ENCODE measurements at regions not wholly inside any gene's neighbourhood (a gene's known extent, or its start where the extent isn't known, plus 50 kb on each side); places are given as distances from the start of the nearest gene placed in this dataset.
"Not testable (repeated sequence)": the region's sequence is repeated elsewhere in the genome, so short reads cannot be mapped to it uniquely, and the experiment has no call there.

DNA sequence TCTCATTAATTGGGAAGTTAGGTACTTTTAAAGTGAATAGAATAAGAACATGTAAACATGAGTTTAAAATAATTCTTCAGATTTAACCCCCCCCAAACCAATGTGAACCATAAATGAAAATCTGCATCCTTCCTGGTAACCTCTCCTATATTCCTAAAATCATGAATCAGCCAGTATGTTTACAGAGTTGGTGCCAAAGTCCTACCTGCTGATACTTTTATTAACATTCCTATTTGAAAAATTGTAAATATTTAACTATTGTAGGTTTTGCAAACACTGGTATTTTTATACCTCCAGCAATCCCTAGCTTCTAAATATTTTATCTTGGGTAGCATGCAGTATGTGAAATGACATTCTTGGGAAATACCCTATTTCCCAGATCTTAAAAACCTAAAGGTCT is 278.2 kb downstream of the RAB38 start:
- H3K36me3 Mint-ChIP-seq = no peaks in the 10 kb centered on the region
- peaks cover 12% of the 10 kb centered on the region for H3K27me3 Mint-ChIP-seq
- TF ChIP-seq, protein P1, sequence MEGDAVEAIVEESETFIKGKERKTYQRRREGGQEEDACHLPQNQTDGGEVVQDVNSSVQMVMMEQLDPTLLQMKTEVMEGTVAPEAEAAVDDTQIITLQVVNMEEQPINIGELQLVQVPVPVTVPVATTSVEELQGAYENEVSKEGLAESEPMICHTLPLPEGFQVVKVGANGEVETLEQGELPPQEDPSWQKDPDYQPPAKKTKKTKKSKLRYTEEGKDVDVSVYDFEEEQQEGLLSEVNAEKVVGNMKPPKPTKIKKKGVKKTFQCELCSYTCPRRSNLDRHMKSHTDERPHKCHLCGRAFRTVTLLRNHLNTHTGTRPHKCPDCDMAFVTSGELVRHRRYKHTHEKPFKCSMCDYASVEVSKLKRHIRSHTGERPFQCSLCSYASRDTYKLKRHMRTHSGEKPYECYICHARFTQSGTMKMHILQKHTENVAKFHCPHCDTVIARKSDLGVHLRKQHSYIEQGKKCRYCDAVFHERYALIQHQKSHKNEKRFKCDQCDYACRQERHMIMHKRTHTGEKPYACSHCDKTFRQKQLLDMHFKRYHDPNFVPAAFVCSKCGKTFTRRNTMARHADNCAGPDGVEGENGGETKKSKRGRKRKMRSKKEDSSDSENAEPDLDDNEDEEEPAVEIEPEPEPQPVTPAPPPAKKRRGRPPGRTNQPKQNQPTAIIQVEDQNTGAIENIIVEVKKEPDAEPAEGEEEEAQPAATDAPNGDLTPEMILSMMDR (conservative IDR thresholded peaks at IDR 0.05) = no peak
- no peak overlapping the region for H3K27ac Mint-ChIP-seq
- no peaks in the 10 kb centered on the region for H3K9me3 Mint-ChIP-seq
- no peak overlapping the region for H3K4me3 Mint-ChIP-seq
- H3K4me1 Mint-ChIP-seq (ENCODE audit: unreplicated experiment) = no peaks in the 10 kb centered on the region
- DNase-seq (ENCODE audit: extremely low spot score, unreplicated experiment) = no peak

DNA sequence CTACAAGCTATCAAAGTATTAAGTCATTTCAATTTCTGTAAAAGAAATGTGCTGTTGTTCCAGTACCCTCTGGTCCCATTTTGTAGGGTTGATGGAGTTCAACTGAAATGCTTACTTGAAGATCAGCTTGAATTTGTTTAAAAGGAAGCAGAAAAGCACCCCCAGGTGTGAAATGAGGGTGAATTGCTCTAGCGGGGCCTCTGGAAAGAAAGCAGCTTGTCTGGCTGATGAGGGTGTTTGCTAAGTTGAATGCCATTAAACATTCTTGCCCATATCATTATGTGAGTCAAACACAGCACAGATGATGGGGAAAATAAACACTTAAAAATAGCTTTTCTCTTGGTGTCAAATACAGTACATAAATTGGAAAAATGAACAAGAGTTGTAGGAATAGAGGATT is 280.3 kb downstream of the RAB38 start:
- no peaks in the 10 kb centered on the region for H3K36me3 Mint-ChIP-seq
- no peaks in the 10 kb centered on the region for H3K9me3 Mint-ChIP-seq

DNA sequence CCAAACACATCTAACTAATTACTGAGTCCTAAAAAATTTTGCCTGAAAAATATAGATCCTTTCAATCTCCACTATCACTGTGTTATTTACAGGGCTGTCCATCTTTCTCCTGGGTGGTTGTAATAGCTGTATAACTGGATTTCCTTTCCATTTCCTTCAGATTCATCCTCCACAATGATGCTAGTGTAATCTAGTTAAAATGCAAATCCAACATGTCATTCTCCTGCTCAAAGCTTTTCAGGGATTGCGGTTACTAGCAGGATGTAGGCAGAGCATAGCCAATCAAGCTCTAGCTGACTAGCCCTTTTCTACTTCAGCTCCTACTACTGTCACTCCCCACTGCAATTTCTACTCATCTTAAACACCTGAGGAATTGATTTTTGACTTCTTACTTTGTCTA is 283.0 kb downstream of the RAB38 start:
- H3K4me3 Mint-ChIP-seq = no peak overlapping the region
- peaks cover 5% of the 10 kb centered on the region for H3K4me1 Mint-ChIP-seq (ENCODE audit: unreplicated experiment)
- DNase-seq (ENCODE audit: extremely low spot score, unreplicated experiment) = no peak
- no peaks in the 10 kb centered on the region for H3K36me3 Mint-ChIP-seq
- H3K27ac Mint-ChIP-seq = no peak overlapping the region
- TF ChIP-seq, protein P1 (conservative IDR thresholded peaks at IDR 0.05) = no peak
- H3K27me3 Mint-ChIP-seq = peaks cover 3% of the 10 kb centered on the region
- H3K9me3 Mint-ChIP-seq = no peaks in the 10 kb centered on the region

More for the DNA sequence above, 280.3 kb downstream of the RAB38 start:
- peaks cover 10% of the 10 kb centered on the region for H3K27me3 Mint-ChIP-seq
- no peak overlapping the region for H3K4me3 Mint-ChIP-seq
- H3K27ac Mint-ChIP-seq = no peak overlapping the region
- no peaks in the 10 kb centered on the region for H3K4me1 Mint-ChIP-seq (ENCODE audit: unreplicated experiment)
- TF ChIP-seq, protein P1 (conservative IDR thresholded peaks at IDR 0.05) = no peak
- DNase-seq (ENCODE audit: extremely low spot score, unreplicated experiment) = no peak

- no peak overlapping the region for H3K4me3 Mint-ChIP-seq
- no peaks in the 10 kb centered on the region for H3K36me3 Mint-ChIP-seq
- H3K4me1 Mint-ChIP-seq (ENCODE audit: unreplicated experiment) = peaks cover 9% of the 10 kb centered on the region
- no peak overlapping the region for H3K27ac Mint-ChIP-seq
- no peaks in the 10 kb centered on the region for H3K9me3 Mint-ChIP-seq
- TF ChIP-seq, protein P1 (conservative IDR thresholded peaks at IDR 0.05) = no peak
- H3K27me3 Mint-ChIP-seq = no peaks in the 10 kb centered on the region
- no peak for DNase-seq (ENCODE audit: extremely low spot score, unreplicated experiment)
Observed at GRCh38 chr11:87889126-87889525, 286.1 kb downstream of the RAB38 start.

- not testable (repeated sequence) for H3K27ac Mint-ChIP-seq; H3K9me3 Mint-ChIP-seq; H3K4me1 Mint-ChIP-seq (ENCODE audit: unreplicated experiment); H3K36me3 Mint-ChIP-seq; DNase-seq (ENCODE audit: extremely low spot score, unreplicated experiment); H3K27me3 Mint-ChIP-seq; H3K4me3 Mint-ChIP-seq
Observed at GRCh38 chr11:87885084-87885483, 290.2 kb downstream of the RAB38 start.

- no peak for DNase-seq (ENCODE audit: extremely low spot score, unreplicated experiment)
- Mint-ChIP-seq H3K4me3 (no peak overlapping the region), H3K36me3 (no peaks in the 10 kb centered on the region), H3K4me1 (ENCODE audit: unreplicated experiment) (no peaks in the 10 kb centered on the region), H3K27ac (no peak overlapping the region), H3K27me3 (no peaks in the 10 kb centered on the region), H3K9me3 (no peaks in the 10 kb centered on the region)
- TF ChIP-seq, protein P1 (conservative IDR thresholded peaks at IDR 0.05) = no peak
Observed at GRCh38 chr11:87879118-87879517, 296.1 kb downstream of the RAB38 start.
